Activated CD4-positive, alpha-beta T cell treated with anti-CD3 and anti-CD28 coated beads, Interleukin-2, amount 50 U/mL, for 16 hours (primary cell): ENCODE measurements at regions not wholly inside any gene's neighbourhood (a gene's known extent, or its start where the extent isn't known, plus 50 kb on each side); places are given as distances from the start of the nearest gene placed in this dataset.
A peak's percentile ranks its signal among the peaks of the same experiment; 100 is the strongest.

Experiments
- DNase-seq: peaks from one replicate; pipeline ENCODE4 v3.0.0-alpha.2; 2020

DNA sequence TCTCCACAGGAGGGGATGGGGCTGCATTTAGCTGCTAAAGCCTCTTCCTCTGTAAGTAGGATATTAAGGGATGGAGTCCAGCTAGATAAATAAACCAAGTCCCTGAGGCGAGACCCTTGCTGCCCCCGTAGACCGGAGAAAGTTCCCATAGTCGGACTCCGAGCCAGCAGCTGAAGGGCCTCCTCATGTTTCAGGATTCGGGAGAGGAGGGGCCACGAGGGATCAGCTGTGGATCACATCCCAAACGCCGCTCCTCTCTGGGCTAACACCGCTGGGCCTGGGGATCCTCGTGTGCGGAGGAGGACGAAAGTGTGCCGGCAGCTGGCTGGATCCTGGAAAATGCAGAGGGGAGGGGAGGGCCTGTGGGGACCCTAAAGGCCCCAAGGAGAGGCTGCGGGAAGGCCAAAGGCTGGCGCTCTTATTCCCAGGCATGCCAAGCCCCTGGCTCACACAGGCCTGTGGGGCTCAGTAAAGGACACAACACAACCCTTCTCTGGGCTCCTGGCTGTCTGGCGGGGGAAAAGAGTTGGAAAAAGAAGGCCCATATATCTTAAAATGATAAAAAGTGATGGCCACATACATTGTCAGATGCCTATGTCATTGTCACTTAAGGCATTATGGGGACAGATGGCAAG is 82.5 kb upstream of the TMEM72 start:
- DNase-seq, result no peak

DNA sequence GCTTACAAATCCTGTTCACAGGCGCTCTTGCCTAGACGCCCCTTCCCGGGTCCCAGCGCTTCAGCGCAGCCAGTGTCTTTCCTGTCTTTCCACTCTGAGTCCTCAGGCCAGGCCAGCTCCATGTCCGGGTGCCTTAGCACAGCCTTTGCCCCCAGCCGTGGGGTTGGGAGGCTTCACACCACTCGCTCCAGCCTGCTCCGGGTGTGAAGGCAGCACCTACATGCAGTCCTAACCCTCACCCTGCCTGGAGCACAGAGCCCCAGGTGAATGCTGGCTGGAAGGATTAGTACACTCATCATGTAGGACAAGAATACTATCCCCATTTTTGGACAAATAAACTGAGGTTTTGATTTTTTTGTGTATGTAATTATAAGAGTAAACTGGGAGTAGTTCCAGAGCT is 81.7 kb upstream of the TMEM72 start:
- no peak for DNase-seq

DNA sequence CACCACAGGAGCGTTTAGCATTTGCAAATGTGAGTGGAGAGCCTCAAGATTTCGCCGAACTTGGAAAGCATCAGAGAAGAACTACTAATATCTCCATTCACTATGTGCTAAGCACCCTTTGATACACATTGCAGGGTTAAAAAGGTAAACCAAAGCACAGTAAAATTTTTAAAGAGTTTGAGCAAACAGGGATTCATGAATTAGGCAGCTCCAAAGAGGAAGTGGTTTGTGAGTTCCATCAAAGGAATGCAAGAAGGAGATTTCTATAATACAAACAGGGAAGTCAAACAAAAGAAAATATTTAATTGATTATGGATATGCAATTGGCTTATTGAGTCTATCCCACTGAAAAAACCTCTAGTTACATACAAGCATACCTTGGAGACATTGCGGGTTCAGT is 81.1 kb upstream of the TMEM72 start:
- DNase-seq, result no peak

DNA sequence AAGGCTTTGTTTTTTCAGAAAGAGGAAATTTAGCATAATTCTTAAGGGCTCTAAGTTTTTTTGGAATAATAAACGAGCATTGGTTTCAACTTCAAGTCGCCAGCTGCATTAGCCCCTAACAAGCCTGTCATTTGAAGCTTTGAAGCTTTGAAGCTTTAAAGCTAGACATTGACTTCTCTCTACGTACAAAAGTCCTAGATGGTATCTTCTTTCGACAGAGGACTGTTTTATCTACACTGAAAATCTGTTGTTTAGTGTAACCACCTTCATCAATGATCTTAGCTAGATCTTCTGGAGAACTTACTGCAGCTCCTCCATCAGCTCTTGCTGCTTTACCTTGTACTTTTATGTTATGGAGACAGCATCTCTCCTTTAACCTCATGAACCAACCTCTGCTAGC is 79.6 kb upstream of the TMEM72 start:
- DNase-seq, result no peak

DNA sequence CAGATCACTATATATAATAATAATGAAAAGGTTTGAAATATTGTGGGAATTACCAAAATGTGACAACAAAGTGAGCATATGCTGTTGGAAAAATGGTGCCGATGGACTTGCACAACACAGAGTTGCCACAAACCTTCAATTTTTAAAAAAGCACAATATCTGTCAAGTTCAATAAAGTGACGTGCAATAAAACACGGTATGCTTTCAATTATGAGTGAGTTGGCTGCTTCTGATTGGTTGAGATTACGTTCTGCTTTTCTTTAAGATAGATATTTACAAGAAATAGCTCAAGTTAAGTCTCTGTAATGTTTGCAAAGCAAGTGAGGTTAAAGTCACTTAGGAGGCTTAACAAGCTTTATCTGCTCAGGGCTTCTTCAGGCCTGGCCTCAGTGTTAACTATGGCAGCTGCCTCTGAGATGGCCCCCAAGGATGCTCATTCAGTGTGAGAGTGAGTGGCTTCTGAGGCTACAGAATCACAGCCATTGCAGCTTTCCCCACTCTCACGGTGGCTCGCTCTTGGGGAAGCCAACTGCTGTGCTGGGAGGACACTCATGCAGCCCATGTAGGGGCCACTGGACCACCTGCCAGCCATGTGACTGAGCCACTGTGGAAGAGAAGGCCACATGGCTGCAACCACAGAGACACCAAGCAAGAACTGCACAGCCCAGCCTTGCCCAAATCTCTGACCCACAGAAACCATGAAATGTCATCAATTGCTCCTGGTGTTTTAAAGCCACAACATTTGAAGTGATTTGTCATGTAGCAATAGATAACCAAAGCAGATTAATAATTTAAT is 78.3 kb upstream of the TMEM72 start:
- DNase-seq, result no peak

DNA sequence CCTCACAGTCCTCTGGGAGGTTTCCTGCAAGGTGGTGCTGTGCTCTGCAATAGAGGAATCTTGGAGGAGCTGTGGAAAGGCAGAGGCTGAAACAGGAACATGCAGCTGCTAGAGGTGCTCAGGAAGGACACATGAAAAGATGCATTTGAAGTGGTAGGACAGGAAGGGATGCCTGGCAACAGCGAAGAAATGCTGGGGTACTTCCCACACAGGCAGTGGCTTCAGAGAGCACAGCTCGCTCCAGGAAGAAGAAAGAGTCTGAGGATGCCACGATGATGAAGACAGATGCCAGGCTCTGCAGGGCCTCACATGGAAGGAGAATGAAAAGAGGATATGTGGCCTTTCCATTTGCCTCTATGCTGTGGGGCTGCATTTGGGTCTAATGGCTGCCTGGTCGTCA is 77.0 kb upstream of the TMEM72 start:
- no peak for DNase-seq

DNA sequence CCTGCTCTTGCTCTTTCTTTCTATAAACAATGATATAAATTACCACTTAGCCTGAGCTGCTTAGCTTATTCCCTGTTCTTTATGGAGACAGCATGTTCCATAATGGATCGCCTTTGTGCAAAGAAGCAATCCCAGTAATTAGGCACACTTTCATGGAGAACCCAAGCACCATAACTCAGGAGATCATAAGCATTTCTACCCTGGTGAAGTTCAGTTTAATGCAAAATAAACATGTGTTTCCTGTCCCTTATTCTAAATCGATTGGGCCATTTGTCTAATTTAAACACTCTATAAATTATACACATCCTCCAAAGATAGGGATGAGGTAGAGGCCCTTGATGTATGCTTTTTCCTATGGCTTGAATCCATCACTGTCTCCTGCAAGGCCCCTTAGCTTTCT is 75.8 kb upstream of the TMEM72 start:
- no peak for DNase-seq

DNA sequence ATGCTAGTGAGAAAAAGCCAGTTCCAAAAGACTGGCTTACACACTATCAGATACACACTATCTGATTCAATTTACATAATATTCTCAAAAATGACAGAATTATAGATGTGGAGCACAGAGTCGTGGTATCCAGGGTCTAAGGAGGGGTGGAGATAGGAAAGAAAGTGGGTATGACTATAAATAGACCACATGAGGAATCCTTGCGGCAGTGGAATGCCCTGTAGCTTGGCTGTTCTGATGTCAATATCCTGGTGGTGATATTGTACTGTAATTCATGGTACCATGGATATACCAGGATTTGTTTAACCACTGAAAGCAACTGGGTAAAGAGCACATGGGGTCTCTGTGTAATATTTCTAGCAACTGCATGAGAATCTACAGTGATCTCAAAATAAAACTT is 67.7 kb upstream of the TMEM72 start:
- DNase-seq, result no peak

DNA sequence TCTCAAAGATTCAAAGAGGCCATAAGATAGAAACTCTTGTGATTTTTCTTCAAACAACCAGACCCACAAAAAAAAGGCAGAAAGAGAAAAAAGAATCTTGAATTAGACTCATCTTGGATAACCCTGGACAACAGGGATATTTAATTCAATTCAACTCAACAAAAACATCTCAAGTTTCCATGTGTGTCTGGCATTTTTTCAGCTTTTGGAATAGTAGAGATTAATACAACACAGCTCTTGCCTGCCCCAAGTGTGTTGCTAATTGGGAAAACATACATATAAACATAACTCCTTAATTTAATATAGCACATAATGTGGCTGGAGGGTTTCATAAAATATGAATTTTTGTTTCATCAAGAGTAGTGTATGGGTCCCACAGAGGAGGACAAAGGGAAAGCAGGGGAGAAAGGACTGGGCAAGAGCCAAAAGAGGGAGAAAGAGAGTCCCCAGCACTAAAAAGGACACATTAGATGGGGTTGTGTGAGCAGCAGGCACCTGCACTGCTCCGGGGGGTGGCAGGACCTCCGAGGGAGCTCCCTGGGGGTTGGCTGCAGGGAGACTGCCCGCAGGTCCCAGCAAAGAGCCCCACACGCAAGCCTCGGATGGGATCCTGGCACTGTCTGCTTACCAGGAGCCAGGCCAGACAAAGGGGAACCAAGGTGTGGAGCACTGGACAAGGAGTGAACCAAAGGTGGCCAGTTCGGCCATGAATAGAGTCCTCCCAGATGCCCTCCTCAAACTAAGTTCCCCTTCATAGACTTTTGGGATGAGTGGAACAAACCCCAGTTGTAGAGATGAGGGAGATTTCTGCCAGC is 65.6 kb upstream of the TMEM72 start:
- DNase-seq, result no peak

DNA sequence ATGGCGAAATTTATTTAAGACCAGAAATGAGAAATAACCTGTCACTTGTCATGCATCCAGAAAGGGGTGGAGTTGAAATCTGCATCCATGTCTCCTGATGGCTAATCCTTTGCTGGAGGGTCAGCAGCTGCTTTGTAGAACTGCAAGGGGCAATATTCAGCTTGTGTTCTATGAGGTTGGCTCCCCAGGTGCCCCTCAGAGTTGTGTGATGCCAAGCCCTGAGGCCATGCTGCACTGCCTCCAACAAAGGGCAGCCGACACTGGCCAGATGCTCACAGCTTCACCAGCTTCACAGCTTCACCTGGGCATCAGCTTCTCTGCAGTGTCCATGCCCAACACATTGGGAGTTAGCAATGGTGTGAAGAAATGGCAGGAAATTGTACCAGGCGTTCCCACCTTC is 64.0 kb upstream of the TMEM72 start:
- DNase-seq, result no peak

DNA sequence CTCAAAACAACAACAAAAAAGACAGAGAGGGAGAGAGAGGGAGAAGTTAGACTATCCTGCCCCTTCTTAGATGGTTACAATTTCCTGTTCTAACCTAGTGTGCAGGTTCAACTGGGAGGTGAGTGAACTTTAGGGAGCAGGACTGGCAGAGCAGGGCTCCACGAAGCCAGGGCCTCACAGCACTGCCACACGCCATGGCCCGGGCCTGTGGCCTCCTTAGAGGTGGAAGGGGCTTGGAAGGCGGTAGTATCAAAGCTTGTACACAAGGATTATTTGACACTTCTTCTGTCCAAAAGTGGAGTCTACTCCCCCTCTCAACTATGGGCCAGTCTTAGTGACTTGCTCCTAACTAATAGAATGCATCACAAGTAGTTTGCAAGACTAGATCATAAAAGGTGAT is 62.9 kb upstream of the TMEM72 start:
- no peak for DNase-seq

DNA sequence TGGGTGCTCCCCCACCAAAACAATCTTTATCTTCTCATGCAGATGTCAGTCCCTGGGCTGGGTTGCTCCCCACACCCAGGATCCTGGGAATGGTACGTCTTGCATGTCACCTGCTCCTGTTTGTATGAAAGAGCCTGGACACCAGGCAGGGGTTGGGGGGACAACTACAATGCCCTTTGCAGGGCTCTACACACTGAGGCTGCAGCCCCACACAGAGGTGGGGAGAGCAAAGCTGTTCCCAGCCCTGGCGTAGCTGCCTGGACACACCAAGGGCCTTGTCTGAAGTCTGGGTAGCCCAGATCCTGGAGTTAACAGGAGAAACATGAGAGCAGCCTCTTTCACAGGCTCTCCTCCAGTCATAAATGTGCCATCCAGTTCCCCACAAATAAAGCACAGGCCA is 61.2 kb upstream of the TMEM72 start:
- DNase-seq, result no peak

DNA sequence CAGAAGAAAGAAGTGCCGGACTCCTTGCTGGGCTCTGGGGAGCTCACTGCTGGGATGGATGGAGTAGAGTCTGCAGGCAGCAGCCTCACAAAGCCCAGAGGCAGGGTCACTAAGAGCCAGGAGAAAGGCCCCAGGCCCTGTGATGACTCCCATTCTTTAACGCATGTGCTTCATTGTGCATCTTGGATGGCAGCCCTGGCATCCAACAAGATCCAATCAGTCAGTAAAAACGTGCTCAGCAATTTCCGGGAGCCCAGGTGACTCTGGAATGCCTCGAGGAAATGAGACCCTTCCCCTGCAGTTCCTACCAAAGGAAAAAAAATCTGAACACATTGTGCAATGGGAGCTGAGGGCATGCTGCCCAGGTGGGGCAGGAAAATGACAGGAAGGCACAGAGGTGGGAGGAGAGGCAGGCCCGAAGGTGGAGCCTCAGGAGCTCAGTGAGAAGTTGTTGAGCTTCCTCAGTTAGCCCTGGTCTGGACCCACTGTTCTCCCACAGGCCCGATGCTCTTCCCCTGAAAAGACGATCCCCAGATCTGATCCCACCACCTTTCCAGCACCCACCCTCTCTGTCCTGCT is 60.7 kb upstream of the TMEM72 start:
- no peak for DNase-seq

DNA sequence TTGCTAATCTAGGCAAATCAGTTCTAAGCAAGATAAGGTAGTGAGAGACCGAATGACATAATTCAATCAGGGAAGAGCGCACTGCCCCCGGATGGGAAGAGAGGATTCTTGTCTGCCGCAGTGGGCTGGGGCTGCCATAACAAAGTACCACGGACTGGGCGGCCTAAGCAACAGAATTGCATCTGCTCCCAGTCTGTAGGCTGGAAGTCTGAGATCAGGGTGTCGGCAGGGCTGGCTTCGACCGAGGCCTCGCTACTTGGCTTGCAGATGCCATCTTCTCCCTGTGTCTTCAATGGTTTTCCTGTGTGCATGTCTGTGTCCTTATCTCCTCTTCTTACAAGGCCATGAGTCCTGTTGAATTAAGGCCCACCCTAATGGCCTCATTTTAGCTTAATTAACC is 59.7 kb upstream of the TMEM72 start:
- DNase-seq, result no peak

DNA sequence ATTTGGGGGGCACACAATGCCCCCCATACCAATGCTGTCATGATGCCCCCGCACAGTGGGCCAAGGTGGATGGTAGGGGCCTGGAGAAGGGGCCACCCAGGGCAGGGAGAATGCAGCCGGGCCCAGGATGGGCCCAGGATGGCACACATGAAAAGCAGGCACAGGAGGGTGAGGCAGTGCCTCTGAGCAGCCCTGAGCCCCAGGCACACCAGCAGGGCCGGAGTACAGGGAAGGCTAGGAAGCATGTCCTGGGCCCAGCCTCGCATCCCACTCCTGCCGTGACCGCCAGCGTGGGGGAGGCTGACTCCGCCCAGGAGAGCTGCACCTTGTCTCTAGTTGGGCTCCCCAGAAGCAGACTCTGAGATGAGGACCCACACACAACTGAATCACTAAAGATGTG is 59.3 kb upstream of the TMEM72 start:
- DNase-seq, result no peak

DNA sequence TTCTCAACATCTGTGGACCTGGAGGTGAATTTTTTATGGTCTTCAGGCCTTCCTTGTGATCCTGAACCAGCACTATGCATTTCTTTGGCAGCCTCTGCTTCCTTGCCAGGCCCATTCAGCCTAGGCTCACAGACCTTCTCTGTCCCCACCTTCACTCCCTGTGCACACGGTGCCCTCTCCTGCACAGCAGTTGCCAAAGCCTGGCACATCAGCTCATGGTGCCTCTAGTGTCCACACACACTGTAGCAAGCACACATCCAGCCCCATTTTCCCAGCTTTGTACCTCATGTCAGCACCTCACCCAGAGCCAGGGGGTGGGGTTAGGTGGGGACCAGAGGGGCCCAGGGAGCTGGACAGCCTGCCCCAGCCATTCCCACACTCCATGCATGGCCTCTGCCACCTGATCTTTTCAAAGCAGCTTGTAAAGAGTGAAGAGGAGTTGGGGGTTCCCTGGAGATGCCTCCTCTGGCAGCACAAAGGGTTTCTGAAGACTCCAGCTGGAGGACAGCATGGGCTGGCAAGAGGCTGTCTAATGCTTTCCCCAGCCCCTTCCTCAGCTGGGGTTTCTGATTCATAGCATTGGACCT is 57.9 kb upstream of the TMEM72 start:
- no peak for DNase-seq

DNA sequence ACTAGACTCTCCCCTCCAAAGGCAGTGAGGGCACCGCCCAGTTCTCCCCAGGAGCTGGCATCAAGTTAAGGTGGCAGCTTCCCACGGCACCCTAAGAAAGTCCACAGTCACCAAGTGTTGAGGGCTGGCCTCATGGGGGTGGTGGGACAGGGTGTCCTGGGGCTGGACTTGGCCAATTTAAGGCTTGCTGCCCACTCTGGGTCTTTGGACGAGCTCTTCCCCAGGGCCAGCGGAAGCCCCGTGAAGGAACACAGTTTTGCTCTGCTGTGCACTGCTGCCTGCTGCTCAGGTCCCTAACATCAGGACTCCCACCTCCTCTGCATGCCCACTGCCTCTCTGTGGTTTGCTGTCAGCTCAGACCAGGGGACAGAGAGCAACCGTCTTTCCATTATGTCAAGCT is 57.3 kb upstream of the TMEM72 start:
- DNase-seq, result no peak

DNA sequence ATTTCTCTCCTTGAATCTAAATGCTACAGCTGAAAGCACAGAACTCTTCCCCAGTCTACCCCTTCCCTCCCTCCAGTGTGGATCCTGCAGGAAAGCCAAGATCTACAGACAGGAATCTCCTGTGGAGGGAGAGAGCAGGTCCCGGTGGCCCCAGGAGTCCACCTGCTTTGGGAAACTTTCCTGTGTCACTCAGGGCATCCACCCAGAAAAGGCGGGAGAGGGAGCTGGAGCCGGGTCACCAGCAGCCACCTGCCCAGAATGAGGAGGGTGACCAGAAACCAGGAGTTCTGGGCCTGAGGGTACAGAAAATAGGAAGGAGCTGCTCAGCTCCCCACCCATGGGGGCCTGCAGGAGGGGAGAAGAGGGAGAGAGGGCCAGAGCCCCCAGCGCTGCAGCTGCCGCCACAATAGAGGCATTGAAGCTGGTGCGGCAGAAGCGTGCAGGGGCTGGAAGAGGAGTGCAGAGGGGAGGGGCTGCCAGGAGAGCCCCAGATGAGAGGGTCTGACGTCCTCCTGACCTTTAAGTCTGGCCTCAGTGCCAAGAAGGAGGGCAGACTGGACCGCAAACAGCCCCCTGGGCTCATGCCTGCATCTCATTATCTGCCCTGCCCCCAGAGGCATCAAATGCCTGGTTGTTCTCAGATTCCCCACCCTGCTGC is 56.3 kb upstream of the TMEM72 start:
- no peak for DNase-seq

DNA sequence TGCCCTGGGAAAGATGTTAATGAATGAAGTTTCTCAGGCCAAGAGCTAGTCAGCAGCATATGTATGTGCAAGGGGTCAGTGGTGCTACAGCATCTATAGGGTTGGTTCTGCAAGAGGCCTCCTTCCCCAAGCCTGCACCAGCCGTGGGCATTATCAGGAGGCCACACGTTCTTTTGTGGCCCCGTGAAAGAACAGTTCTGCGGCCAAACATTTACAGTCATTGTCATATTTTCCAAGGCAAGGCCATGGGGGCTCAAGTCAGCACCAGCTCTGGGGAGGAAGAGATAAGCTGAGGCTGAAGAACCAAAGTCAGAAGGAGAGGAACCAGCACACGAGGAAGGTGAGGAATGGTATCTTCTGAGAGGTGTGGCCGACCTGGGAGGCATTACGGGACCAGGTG is 54.4 kb upstream of the TMEM72 start:
- no peak for DNase-seq

DNA sequence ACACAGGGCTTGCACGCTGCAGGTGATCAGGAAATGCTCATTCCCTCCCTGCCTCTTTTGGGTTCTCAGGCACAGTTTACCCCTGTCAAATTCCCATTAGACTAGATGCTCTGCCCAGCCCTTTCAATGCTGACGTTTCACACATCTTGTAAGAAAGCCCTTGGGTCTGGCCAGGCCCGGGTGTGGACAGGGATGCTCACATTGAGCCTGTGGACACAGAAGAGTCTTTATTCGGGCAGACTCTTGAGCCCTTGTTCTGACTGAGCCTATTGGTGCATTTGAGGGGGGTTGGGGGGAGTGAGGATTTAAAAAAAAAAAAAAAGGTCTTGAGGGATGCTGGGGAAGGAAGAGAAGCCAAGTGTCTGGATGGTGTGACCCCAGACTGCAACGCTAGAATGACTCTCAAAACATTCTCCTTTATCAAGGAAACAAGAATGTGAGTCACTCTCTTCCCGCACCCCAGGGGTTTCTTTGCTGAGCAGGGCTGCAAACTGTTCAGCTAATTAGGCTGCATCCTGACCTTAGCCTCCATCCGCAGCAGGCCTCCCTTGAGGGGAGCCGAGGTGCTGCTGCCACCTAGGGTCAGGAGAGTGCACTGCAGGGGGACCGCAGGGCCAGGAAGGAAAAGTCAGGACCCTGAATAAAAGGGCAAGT is 53.6 kb upstream of the TMEM72 start:
- peak; percentile 56 for DNase-seq

DNA sequence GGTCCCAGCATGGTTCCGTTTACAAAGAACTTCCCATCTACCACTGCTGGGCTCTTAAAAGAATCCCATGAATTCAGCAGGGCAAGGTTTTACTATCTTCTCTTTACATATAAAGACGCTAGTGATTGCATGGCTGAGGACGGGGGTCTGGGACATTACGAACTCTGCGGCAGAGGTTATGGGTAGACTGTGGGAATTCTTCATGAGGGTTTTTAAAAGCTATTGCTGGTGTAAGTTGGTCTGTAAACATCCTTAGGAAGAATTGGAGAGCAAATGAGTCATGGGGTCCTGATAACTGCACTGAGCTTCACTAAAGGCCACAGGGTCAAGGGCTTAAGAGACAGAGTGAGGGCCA is 53.1 kb upstream of the TMEM72 start:
- DNase-seq, result no peak

DNA sequence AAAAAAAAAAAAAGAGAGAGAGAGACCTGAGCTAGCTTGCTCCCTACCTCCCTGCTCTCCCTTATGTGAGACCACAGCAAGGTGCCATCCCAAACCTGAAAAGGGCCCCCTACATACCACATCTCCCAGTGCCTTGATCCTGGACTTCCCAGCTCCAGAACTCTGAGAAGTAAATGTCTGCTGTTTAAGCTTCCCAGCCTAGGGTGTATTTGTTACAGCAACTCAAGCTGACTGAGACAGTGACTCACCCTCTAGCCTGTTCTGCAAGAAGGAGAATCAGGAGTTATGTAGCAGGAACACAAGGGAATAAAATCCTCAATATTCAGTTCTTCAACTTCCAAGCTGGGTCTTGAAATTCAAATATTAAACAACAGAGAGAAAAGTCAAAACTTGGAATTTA is 52.1 kb upstream of the TMEM72 start:
- no peak for DNase-seq
